Astrocyte (in vitro differentiated cells and primary cell): ENCODE measurements at regions not wholly inside any gene's neighbourhood (a gene's known extent, or its start where the extent isn't known, plus 50 kb on each side); places are given as distances from the start of the nearest gene placed in this dataset.

Experiments
- DNase-seq: peaks from one replicate; pipeline ENCODE4 v3.0.0-alpha.2; 2010; ENCODE audit warnings: low read depth
- FAIRE-seq: peaks from 2 replicates; lab custom pipeline; 2011; peaks lifted over from hg19 to GRCh38; lab: Jason Lieb, UNC
- H2AFZ ChIP-seq: 2 replicates; pipeline ENCODE4 v1.6.0; 2012; ENCODE audit warnings: low read depth, low read length, inconsistent platforms
- H3K27ac ChIP-seq: 2 replicates; pipeline ENCODE4 v1.5.1; 2011; ENCODE audit warnings: low read depth, low read length, inconsistent platforms
- H3K27me3 ChIP-seq: 2 replicates; pipeline ENCODE4 v1.6.0; 2011; ENCODE audit warnings: low read length, inconsistent platforms; ENCODE audit not compliant: insufficient read depth
- H3K36me3 ChIP-seq: 2 replicates; pipeline ENCODE4 v1.5.1; 2011; ENCODE audit warnings: low read length, inconsistent platforms; ENCODE audit not compliant: insufficient read depth
- H3K4me1 ChIP-seq: 2 replicates; pipeline ENCODE4 v1.5.1; 2011; ENCODE audit warnings: low read length, inconsistent platforms; ENCODE audit not compliant: insufficient read depth
- H3K4me2 ChIP-seq: 2 replicates; pipeline ENCODE4 v1.6.0; 2012; ENCODE audit warnings: low read length, inconsistent platforms
- H3K4me3 ChIP-seq: 2 replicates; pipeline ENCODE4 v1.5.1; 2011; ENCODE audit warnings: low read depth, mild to moderate bottlenecking, low read length, inconsistent platforms; ENCODE audit not compliant: insufficient read depth
- H3K79me2 ChIP-seq: 2 replicates; pipeline ENCODE4 v1.6.0; 2012; ENCODE audit warnings: mild to moderate bottlenecking, low read length, inconsistent platforms; ENCODE audit not compliant: insufficient read depth
- H3K9ac ChIP-seq: 2 replicates; pipeline ENCODE4 v1.6.0; 2012; ENCODE audit warnings: mild to moderate bottlenecking, low read length, inconsistent platforms
- H3K9me3 ChIP-seq: 2 replicates; pipeline ENCODE4 v1.5.1; 2012; ENCODE audit warnings: low read depth, mild to moderate bottlenecking, low read length, inconsistent platforms; ENCODE audit not compliant: insufficient read depth
- H4K20me1 ChIP-seq: 2 replicates; pipeline ENCODE4 v1.6.0; 2012; ENCODE audit warnings: low read length, inconsistent platforms; ENCODE audit not compliant: insufficient read depth
- H3K27ac Mint-ChIP-seq: one replicate; pipeline ENCODE4 v1.8.0; 2021; ENCODE audit warnings: mild to moderate bottlenecking, mixed read lengths; ENCODE audit not compliant: unreplicated experiment
- H3K27me3 Mint-ChIP-seq: one replicate; pipeline ENCODE4 v1.8.0; 2021; ENCODE audit warnings: low read depth, mixed read lengths; ENCODE audit not compliant: unreplicated experiment
- H3K36me3 Mint-ChIP-seq: one replicate; pipeline ENCODE4 v1.8.0; 2021; ENCODE audit warnings: low read depth, mixed read lengths; ENCODE audit not compliant: unreplicated experiment
- H3K4me1 Mint-ChIP-seq: one replicate; pipeline ENCODE4 v1.8.0; 2021; ENCODE audit warnings: low read depth, mixed read lengths; ENCODE audit not compliant: unreplicated experiment
- H3K4me3 Mint-ChIP-seq: one replicate; pipeline ENCODE4 v1.8.0; 2021; ENCODE audit warnings: mild to moderate bottlenecking, moderate library complexity, mixed read lengths; ENCODE audit not compliant: unreplicated experiment
- H3K9me3 Mint-ChIP-seq: one replicate; pipeline ENCODE4 v1.8.0; 2021; ENCODE audit warnings: mild to moderate bottlenecking, mixed read lengths; ENCODE audit not compliant: unreplicated experiment
- CTCF ChIP-seq: IDR thresholded peaks from 2 replicates; pipeline ENCODE4 v1.5.1; 2011; ENCODE audit warnings: low read depth, mild to moderate bottlenecking, inconsistent platforms, low read length, moderate library complexity; ENCODE audit not compliant: insufficient read depth
- EZH2 ChIP-seq: IDR thresholded peaks from 2 replicates; pipeline ENCODE4 v1.6.1; 2012; ENCODE audit warnings: mild to moderate bottlenecking, low read length, inconsistent platforms; ENCODE audit not compliant: insufficient read depth

GRCh38 chr3:139757448-139758030 is 79.8 kb upstream of the NMNAT3 start:
- H3K4me3 Mint-ChIP-seq, result no peak overlapping the region
- H3K4me1 Mint-ChIP-seq, result peaks cover 19% of the 10 kb centered on the region
- Histone ChIP-seq H3K4me3 (no peak overlapping the region), H3K36me3 (no peaks in the 10 kb centered on the region), H3K4me1 (peaks cover 12% of the 10 kb centered on the region), H3K27ac (no peak overlapping the region), H4K20me1 (no peaks in the 10 kb centered on the region), H3K79me2 (no peaks in the 10 kb centered on the region), H2AFZ (no peak overlapping the region), H3K4me2 (no peak overlapping the region), H3K27me3 (no peaks in the 10 kb centered on the region), H3K9me3 (no peaks in the 10 kb centered on the region), H3K9ac (no peak overlapping the region)
- DNase-seq, result no peak
- no peak for FAIRE-seq
- H3K27ac Mint-ChIP-seq, result no peak overlapping the region
- no peaks in the 10 kb centered on the region for H3K27me3 Mint-ChIP-seq
- no peaks in the 10 kb centered on the region for H3K9me3 Mint-ChIP-seq
- TF ChIP-seq EZH2 (no peak), CTCF (no peak)
- no peaks in the 10 kb centered on the region for H3K36me3 Mint-ChIP-seq

- no peak overlapping the region for H3K4me2 ChIP-seq
- Mint-ChIP-seq H3K9me3 (no peaks in the 10 kb centered on the region), H3K4me1 (peaks cover 15% of the 10 kb centered on the region), H3K36me3 (no peaks in the 10 kb centered on the region), H3K27me3 (no peaks in the 10 kb centered on the region), H3K4me3 (no peak overlapping the region), H3K27ac (no peak overlapping the region)
- H3K27me3 ChIP-seq, result no peaks in the 10 kb centered on the region
- H4K20me1 ChIP-seq, result no peaks in the 10 kb centered on the region
- no peak overlapping the region for H2AFZ ChIP-seq
- FAIRE-seq, result no peak
- no peak overlapping the region for H3K27ac ChIP-seq
- no peak for DNase-seq
- no peak overlapping the region for H3K9ac ChIP-seq
- no peak for TF ChIP-seq EZH2
- TF ChIP-seq CTCF, result no peak
- no peaks in the 10 kb centered on the region for H3K79me2 ChIP-seq
- H3K9me3 ChIP-seq, result no peaks in the 10 kb centered on the region
- H3K36me3 ChIP-seq, result no peaks in the 10 kb centered on the region
- H3K4me3 ChIP-seq, result no peak overlapping the region
- peaks cover 12% of the 10 kb centered on the region for H3K4me1 ChIP-seq
These were observed 78.8 kb upstream of the NMNAT3 start for GRCh38 chr3:139756529-139757103.

- no peak overlapping the region for H2AFZ ChIP-seq
- TF ChIP-seq CTCF, result no peak
- no peak for TF ChIP-seq EZH2
- H3K4me1 ChIP-seq, result peaks cover 12% of the 10 kb centered on the region
- Mint-ChIP-seq H3K9me3 (peaks cover under 1% of the 10 kb centered on the region), H3K27ac (no peak overlapping the region), H3K4me1 (peaks cover 14% of the 10 kb centered on the region), H3K27me3 (no peaks in the 10 kb centered on the region), H3K36me3 (no peaks in the 10 kb centered on the region), H3K4me3 (no peak overlapping the region)
- no peaks in the 10 kb centered on the region for H4K20me1 ChIP-seq
- H3K4me2 ChIP-seq, result no peak overlapping the region
- no peak overlapping the region for H3K27ac ChIP-seq
- FAIRE-seq (no peak), DNase-seq (no peak)
- no peaks in the 10 kb centered on the region for H3K27me3 ChIP-seq
- no peaks in the 10 kb centered on the region for H3K36me3 ChIP-seq
- no peak overlapping the region for H3K9ac ChIP-seq
- no peaks in the 10 kb centered on the region for H3K79me2 ChIP-seq
- no peaks in the 10 kb centered on the region for H3K9me3 ChIP-seq
- H3K4me3 ChIP-seq, result no peak overlapping the region
These were observed 77.8 kb upstream of the NMNAT3 start for GRCh38 chr3:139755551-139755950.
